T-helper 1 cell treated with Interleukin-12 subunit alpha and Interleukin-12 subunit beta and Interleukin-4 antibody, amounts not matched to agents 30 ng/mL and 1 ng/mL, for 36 hours (primary cell): ENCODE measurements at regions not wholly inside any gene's neighbourhood (a gene's known extent, or its start where the extent isn't known, plus 50 kb on each side); places are given as distances from the start of the nearest gene placed in this dataset.

Source experiments
- intact Hi-C: fragments of 100-400 bp; cut with micrococcal nuclease; formaldehyde crosslinking; loops from one replicate; pipeline ENCODE4 v1.15.1; 2024

DNA sequence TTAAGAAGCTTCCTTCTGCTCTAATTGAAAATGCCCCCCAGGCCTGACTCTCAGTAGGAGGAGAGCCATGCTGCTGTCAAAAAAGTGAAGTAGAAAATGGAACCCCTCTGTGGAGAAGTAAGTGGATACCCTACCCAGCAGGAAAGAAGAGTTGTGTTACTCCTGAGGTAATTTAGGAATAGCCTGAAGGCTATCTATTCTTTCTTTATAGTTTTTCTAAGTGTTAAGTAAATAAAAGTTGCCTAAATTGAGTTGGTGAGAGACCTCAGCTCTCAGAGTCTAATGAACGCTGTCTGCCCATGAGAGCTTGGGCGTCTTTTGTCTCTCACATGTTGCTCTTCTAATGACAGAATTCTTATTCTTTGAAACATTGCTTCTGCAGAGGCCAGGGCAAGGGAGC, 116.2 kb downstream of the NSUN3 start:
- intact Hi-C loops, result no loop called here

DNA sequence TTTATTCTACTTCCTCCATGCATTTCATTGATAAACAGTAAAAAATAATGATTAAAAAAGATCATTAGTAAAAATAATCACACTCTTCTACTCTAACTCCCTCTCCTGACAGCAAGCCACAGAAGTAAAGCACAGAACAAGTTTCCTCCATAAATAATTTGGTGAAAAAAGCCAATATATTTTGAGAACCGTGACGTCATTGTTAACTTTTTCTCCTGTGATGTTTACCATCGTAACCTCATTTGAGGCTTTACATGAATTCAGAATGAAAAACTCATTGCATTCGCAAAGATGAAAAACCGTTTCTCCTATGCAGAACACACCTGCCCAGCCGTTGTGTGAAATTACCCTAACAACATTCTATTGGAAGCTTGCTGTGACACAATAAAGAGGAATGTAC, 120.7 kb downstream of the NSUN3 start:
- intact Hi-C loops, result no loop called here

DNA sequence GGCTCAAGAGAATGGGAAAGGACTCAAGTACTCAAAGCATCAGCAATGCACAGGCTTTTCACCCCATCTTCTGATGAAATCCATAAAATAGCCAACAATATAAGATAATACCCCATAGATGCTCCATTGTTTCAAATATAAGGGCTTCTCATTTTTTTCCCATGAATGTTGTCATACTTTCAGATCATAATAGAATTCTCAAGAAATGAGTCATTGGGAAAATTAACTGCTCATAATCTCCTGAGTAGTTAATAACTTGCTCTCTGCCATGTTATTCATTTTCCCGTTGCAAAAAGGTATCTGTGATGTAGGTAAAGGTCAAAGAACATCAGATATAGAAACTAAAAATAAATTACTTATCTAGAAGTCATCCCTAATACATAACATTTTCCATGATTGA, 121.9 kb downstream of the NSUN3 start:
- intact Hi-C loops, result no loop called here

DNA sequence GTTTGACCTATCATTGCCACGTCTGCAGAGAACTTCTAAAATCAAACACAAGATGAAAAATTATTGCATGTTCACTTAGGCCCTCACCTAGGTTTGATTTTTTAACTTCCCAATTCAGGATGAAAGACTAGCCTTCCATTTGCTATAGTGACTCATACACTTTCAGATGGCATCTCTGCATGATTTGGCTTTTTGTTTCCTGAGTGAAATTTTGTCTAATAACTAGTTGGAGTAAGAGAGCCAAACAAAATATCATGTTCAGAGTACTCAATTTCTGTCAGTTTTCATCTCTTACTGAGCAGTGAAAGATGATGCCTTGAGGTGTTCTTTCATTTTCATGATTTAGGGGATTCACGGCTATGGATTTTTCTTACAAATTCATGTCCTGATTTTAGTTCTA, 122.9 kb downstream of the NSUN3 start:
- intact Hi-C loops, result no loop called here

DNA sequence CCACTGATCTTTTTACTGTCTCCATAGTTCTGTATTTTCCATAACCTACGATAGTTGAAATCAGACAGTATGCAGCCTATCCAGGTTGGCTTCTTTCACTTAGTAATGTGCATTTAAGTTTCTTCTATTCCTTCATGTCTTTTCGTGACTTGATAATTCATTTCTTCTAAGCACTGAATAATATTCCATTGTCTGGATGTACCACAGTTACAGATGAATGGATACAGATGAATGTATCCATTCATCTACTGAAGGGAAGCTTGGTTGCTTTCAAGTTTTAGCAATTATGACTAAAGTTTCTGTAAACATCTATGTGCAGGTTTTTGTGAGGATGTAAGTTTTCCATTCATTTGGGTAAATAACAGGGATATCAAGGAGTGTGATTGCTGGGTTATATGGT, 124.8 kb downstream of the NSUN3 start:
- intact Hi-C loops, result no loop called here

DNA sequence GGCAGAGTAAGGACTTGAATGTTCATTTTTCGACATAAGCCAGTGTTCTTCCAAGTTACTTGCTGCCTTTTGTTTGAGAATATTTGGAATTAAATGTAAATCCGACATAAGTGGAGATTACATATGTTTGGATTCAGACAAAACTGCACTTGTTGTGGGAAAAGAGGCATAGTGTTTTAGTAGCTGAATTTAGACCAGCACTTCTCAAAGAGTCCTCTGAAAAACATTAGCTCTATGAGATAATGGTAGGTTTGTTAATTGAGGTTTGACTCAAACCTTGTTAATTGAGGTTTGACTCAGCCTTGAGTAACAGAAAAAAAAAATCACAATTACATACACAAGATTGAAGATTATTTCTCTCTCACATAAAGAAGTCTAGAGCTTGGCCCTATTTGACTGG, 132.5 kb downstream of the NSUN3 start:
- intact Hi-C loops, result no loop called here

DNA sequence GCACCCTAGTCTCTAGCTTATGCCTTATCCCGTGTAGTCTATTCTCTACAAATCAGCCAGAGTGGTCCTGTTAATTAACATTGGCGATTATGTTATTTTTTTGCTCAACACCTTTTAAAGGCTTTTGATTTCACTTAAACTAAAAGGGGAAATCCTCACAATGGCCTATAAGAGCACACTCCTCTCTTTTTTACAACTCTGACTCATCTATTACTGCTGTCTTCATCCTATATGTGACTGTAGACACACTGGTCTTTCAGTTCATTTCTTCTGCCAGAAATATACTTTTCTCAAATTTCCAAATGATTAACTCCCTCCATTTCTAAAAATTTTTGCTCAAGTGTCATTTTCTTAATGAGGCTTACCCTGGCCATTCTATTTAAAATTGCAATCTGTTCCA, 143.4 kb downstream of the NSUN3 start:
- intact Hi-C loops, result no loop called here

DNA sequence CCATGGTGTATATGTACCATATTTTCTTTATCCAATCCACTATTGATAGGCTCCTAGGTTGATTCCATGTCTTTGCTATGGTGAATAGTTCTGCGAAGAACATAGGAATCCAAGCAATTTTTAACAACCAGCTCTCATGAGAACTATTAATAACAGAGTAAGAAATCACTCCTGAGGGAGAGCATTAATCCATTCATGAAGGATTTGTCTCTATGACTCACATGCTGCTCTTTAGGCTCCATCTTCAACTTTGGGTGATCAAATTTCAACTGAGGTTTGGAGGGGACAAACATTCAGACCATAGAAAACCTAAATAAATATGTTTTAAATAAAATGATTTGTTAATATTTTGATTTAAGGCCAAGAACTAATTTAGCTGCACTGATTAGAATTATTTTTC, 147.4 kb downstream of the NSUN3 start:
- intact Hi-C loops, result no loop called here

DNA sequence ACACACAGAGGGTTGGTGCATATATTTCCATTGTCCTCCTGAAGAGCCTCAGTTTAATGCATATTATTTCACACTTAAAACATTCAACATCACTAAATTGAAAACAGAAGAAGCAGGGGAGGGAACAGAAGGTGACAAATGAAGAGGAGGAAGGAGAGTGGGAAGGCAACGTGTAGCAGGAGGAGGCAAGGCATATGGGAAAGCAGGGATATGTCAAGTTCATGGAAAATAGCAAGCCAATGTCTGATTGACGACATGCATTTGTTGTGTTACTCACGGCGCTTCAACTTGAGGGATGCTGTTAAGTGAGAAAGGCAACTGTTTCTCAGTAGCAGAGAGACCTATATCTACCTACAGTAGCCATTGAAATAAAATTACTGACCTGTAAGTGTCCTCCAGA, 154.5 kb downstream of the NSUN3 start:
- intact Hi-C loops, result no loop called here

DNA sequence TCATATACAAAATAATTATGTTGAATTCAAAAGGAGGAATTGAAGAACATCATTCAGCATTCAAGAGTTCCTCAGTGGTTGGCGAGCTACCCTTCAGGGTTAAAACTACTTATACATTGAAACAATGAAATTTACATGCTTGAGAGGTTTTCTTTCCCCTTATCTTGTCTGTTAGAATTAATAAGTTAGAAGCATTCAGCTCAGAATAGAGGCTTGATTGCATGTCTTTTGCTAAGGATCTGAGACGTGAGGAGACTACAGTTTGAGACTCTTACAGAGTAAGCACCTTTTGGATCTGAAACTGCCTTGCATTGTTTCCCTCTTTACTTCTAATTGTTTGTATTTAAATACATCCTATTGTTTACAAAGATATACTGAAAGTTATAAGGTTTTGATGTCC, 157.6 kb downstream of the NSUN3 start:
- intact Hi-C loops, result no loop called here

DNA sequence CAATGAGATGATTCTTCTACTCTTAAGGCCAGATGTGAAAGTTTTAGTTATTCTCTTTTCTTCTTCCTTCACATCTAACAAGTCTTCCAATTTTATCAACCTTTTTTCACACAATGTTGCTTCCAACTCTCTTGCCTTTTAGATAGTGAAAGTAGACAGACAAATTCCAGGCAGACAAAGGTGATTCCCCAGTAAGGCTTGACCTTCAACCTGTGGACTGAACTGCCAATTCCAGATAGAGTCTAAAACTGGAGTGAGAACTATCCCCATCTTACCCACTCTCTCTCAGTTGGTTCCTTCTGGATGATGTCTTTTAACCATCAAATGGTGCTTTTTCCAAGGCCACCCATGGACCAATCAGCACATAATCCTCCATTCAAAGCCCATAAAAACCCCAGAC, 159.0 kb downstream of the NSUN3 start:
- intact Hi-C loops, result no loop called here

DNA sequence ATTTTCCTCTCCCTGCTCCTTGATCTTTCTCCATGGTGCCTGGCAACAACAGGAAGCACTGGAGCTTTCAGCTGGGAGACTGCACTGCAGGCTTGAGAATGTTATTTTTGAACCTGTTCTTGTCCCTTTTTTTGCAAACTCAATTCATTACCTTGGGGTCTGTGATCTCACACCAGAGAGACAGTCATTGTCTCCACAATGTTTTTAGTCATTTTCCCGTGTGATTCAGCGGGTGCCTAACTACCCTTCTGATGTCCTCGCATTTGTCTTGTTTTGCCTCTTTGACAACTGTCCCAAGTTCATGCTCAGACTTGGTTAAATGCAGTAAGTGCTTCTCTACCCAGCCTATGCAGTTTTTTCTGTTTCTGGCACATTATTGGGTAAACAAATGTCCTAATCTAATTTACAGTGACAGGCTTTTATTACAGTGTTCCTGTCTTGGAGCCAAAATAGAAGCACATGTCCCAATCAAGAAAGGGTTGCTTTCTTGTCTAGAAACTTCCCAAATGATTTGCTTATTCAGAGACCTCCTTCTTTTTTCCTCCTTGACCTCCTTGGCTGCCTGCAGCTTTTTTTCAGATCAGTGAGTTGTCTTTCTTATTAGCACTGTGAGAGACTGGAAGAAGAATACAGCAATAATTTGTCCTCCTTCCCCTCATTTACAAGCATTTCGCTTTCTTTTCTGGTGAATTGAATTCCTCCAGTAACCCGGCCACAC, 162.4 kb downstream of the NSUN3 start:
- intact Hi-C loops, result no loop called here

DNA sequence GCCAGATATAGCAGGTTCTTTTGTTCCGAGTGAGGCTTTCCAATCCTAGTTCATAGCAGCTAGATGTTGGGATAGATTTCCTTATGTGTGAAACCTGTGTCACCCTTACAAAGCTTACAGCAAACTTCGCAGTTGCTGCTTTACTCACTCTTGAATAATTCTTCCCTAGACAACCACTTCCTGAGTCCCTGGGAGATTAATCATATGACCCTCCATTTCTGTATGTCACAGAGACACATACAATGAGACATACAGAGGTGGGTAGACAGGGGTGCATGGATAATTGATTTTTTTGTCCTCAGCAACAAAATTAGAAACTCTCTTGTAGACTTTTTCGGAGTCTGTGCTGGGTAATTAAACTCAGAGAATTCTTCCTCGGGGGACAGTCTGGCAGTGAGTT, 163.2 kb downstream of the NSUN3 start:
- intact Hi-C loops, result no loop called here

DNA sequence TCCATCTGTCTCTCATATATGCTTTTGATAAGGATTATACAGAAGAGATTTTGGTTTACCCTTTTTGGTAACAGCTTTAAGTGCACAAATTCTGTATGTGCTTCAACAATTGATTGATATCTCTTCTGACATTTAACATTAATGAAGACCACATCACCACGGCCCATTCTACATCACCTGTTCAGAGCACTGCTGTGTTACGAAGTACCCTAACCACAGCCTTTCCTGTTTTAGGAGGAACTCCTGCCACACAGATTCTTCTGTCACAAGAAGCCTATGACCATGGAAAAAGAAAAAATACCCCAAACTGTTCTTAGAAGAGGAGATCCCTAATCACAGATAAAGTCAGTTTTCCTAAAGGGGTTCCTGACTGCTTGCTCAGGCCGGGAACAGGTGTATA, 170.1 kb downstream of the NSUN3 start:
- intact Hi-C loops, result loop anchor here (5.0 kb wide), 1 partner anchor 231 kb away; no protein-coding TSS in a partner anchor

DNA sequence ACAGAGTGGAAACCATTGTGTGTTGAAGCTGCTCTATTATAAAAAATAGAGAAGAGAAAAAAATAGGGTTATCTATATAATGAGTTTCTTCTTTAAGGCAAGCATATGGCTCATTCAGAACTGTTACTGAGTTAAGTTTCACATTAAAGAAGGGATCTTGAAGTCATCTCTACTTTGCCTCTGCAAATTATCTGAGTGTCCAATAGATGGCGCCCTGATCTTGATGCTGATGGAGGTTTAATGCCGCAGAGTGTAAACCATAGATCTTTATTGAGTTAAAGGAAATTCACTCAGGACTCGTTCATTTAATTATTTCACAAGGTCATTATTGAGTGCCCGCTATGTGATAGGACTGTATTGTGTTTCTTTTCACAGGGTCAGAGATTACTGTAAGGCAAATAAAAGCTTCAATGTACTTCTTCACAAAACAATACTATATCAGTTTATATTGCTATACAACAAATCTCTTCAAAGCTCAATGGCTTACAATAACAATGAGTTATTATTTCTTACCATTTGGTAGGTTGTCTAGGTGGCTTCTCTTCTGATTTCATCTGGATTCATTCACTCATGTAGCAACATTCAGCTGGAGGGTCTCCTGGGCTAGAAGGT, 171.4 kb downstream of the NSUN3 start:
- intact Hi-C loops, result loop anchor here (5.0 kb wide), 1 partner anchor 232 kb away; no protein-coding TSS in a partner anchor

DNA sequence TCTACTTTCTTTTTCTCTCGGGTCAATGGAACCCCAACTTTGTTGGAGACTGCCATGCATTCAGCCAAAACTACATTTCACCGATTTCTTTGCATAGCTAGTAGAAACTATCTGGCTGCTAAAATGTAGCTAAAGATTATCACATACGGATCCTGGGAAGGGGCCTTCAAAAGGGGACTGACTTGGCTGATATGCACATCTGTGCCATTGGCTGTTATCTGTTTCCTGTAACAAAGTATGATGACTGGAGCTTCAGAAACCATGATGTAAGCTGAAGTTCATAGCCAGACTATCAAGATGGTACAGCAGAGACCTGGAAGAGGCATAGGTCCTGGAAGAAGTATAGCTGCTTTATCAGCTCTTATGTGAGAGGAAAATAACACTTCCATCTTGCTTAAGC, 179.1 kb downstream of the NSUN3 start:
- intact Hi-C loops, result loop anchor here (10.0 kb wide), 1 partner anchor 823 kb away; no protein-coding TSS in a partner anchor

DNA sequence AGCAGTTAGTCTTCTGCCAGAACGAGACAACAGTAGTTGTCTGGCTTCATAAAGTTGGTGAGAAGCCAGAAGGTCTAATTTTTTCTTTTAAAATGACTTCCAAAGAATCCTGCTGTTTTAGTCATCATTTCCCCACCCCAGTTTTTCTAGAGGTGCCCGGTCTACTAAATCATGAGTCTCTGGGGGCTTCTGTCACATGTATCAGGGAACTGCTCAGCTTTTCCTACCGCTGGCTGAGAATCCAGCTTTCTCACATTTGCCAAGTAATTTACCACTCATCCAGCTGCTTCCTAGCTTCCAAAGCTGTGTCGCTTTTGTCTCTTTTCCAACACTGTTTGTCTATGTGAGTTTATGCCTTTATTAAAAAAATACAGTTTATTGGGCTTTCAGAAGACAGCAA, 183.3 kb downstream of the NSUN3 start:
- intact Hi-C loops, result loop anchor here (5.0 to 10.0 kb wide), 2 partner anchors 144 to 819 kb away; no protein-coding TSS in a partner anchor

DNA sequence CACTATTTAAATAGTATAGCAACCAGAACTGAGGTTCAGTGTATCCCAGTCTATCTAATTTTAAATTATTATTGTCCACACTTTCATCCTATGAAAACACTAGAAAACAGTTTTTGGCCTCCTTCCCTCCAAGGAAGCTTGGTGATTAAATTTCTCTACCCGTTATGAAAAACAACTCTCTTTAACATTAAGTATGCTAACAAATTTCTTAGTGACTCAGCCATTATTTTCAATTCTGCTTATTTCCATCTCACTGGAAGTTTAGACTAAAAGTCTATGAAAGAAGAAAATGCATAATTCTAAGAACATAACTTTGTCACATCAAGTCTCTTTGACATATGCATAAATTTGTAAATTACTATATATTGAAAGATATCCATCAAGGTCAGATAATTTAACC, 185.2 kb downstream of the NSUN3 start:
- intact Hi-C loops, result loop anchor here (5.0 to 10.0 kb wide), 2 partner anchors 146 to 817 kb away; no protein-coding TSS in a partner anchor

DNA sequence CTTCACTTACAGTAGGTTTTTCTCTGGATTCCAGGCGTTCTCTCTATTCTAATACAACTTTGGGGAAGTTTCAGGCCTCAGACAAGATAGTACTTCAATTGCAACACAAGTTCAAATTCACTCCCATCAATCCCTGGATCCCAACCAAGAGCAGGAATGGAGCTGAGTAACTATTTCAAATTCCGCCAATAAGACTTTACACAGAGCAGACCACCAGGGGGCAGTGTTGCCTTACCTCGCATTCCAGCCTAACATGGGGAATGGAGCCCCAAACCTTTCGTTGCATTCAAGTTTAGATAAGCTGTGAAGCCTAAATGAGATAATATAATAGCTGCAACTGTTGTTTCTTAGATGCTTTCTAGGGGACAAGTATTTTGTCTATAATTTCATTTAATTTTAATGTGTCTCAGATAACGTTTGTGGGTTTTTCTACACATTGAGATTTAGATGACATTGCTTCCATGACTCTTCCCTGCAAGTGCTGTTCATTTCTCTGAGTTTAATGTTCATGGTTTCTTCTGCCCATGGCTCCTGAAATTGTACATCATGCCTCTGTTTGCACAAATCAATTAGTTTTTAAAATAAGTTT, 186.7 kb downstream of the NSUN3 start:
- intact Hi-C loops, result loop anchor here (1.0 to 10.0 kb wide), 3 partner anchors 147 to 815 kb away; no protein-coding TSS in a partner anchor

DNA sequence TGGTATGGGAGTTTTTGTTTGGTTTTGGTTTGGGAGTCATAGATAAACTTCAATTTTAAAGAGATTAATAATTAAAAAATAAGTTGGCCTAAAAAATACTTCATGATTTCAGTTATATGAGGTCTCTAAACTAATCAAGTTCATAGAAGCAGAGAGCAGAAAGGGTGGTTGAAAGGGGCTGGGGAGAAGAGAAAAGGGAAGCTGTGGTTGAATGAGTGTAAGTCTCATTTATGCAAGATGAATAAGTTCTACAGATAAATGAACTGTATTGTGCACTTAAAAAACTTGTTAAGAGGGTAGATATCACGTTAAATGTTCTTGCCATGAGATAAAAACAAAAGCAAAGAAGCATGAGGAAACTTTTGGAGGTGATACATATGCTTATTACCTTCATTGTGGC, 188.7 kb downstream of the NSUN3 start:
- intact Hi-C loops, result no loop called here

DNA sequence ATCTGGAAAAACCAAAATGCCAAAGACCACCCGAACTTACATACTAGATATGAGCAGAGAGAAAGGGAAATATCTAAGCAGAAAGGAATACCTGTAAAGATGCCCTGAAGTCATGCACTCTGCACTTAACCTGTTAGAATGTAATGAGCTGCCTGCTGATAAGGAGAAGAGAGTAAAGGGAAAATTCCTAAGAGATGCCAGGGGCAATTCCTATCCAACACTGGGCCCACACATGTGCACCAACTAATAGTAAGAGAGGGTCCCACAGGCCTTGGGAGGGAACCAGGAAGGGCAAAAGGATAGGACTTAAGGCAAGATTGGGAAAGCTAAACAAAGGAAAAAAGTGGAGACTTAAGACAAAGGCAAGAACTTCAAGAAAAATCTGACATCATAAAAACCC, 189.5 kb downstream of the NSUN3 start:
- intact Hi-C loops, result no loop called here
